ENCODE measurements at regions not wholly inside any gene's neighbourhood (a gene's known extent, or its start where the extent isn't known, plus 50 kb on each side); places are given as distances from the start of the nearest gene placed in this dataset.

GRCh38 chr21:36542312-36543101 is 62.6 kb upstream of the CLDN14 start:
- Histone ChIP-seq H3K27me3 (peaks cover 0 to 46% (median 20%) of the 10 kb centered on the region in 9 donors), H3K4me1 (peaks cover 0 to 8% (median 0%) of the 10 kb centered on the region in 12 donors), H3K36me3 (no peaks in the 10 kb centered on the region), H3K9me3 (no peaks in the 10 kb centered on the region), H3K27ac (no peak overlapping the region), H3K4me3 (no peak overlapping the region)
- no peak for ATAC-seq
- TF ChIP-seq POLR2A (IDR thresholded peaks at IDR 0.05) = no peak
- no peak for TF ChIP-seq CTCF (IDR thresholded peaks at IDR 0.05)
- intact Hi-C loops (cut with DNase I) = no loop called here
- no peak for DNase-seq
- 13 to 21% (median 15%) methylated on average over 14 to 34 of the region's 34 CpGs for WGBS, 4 donors

- WGBS, 4 donors = 77 to 92% (median 86%) methylated on average over 2 to 4 of the region's 4 CpGs
- ATAC-seq (no peak), DNase-seq (no peak)
- Histone ChIP-seq H3K27ac (no peak overlapping the region), H3K4me3 (no peak overlapping the region), H3K36me3 (no peaks in the 10 kb centered on the region), H3K4me1 (peaks cover 0 to 8% (median 0%) of the 10 kb centered on the region in 12 donors), H3K9me3 (no peaks in the 10 kb centered on the region), H3K27me3 (peaks cover 0 to 41% (median 20%) of the 10 kb centered on the region in 9 donors)
- intact Hi-C loops (cut with DNase I) = no loop called here
- TF ChIP-seq CTCF (IDR thresholded peaks at IDR 0.05) = no peak
- TF ChIP-seq POLR2A (IDR thresholded peaks at IDR 0.05) = no peak
These were observed 64.0 kb upstream of the CLDN14 start for GRCh38 chr21:36543924-36544323.

- Histone ChIP-seq H3K4me3 (no peak overlapping the region), H3K27ac (no peak overlapping the region), H3K4me1 (peaks cover 0 to 8% (median 0%) of the 10 kb centered on the region in 12 donors), H3K27me3 (peaks cover 0 to 44% (median 20%) of the 10 kb centered on the region in 9 donors), H3K36me3 (no peaks in the 10 kb centered on the region), H3K9me3 (no peaks in the 10 kb centered on the region)
- no peak for ATAC-seq
- 75 to 81% (median 79%) methylated on average over 9 of the region's 9 CpGs for WGBS, 4 donors
- DNase-seq = no peak
- intact Hi-C loops (cut with DNase I) = no loop called here
- no peak for TF ChIP-seq CTCF (IDR thresholded peaks at IDR 0.05)
- TF ChIP-seq POLR2A (IDR thresholded peaks at IDR 0.05) = no peak
These were observed 64.6 kb upstream of the CLDN14 start for GRCh38 chr21:36544545-36544944.

GRCh38 chr21:36545776-36546511 is 66.0 kb upstream of the CLDN14 start:
- 61 to 80% (median 66%) methylated on average over 6 of the region's 6 CpGs for WGBS, 4 donors
- Histone ChIP-seq H3K27me3 (peaks cover 0 to 39% (median 20%) of the 10 kb centered on the region in 9 donors), H3K36me3 (no peaks in the 10 kb centered on the region), H3K27ac (no peak overlapping the region), H3K4me1 (peaks cover 0 to 13% (median 0%) of the 10 kb centered on the region in 12 donors), H3K9me3 (no peaks in the 10 kb centered on the region), H3K4me3 (no peak overlapping the region)
- ATAC-seq (peak in 1 of 4 donors; percentile 60), DNase-seq (no peak)
- intact Hi-C loops (cut with DNase I) = no loop called here
- no peak for TF ChIP-seq POLR2A (IDR thresholded peaks at IDR 0.05)
- no peak for TF ChIP-seq CTCF (IDR thresholded peaks at IDR 0.05)
